Fibroblast of villous mesenchyme (primary cell): ENCODE measurements at regions not wholly inside any gene's neighbourhood (a gene's known extent, or its start where the extent isn't known, plus 50 kb on each side); places are given as distances from the start of the nearest gene placed in this dataset.

Experiments used
- DNase-seq: peaks from one replicate; pipeline ENCODE4 v3.0.0-alpha.2; 2010; ENCODE audit warnings: low read depth
- H3K4me3 ChIP-seq: 2 replicates; pipeline ENCODE4 v1.5.1; 2011; ENCODE audit warnings: low read depth, mild to moderate bottlenecking, low read length
- CTCF ChIP-seq: IDR thresholded peaks from 2 replicates; pipeline ENCODE4 v1.5.1; 2012; ENCODE audit warnings: low read depth, mild to moderate bottlenecking, low read length; ENCODE audit not compliant: insufficient read depth

DNA sequence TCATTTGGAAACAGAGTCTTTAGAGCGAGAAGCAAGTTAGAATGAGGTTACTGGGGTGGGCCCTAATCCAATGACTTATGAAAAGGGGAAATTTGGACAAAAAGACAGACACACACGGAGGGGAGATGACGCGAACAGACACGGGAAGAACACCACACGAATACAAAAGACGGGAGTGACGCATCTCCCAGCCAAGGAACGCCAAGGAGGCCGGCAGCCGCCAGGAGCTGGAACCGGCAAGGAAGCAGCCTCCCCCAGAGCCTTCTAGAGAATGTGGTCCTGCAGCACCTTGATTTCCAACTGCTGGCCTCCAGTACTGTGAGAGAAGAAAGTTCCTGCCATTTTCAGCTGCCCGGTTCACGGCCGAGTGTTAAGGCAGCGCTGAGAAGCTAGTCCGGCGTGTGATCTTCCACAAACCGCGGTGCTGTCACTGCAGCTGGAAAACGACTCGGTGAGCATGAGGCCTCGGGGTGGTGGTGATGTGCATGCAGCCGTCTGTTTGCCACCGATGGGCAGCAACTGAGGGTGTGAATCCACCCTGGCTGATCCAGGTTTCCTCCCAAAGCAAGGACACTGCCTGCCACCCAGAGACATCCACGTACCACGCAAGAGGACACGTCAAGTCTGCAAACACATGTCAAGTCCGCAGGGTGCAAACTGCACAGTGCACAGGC, 124.5 kb downstream of the NCOR2 start:
- TF ChIP-seq CTCF = no peak
- no peak overlapping the region for H3K4me3 ChIP-seq
- no peak for DNase-seq

DNA sequence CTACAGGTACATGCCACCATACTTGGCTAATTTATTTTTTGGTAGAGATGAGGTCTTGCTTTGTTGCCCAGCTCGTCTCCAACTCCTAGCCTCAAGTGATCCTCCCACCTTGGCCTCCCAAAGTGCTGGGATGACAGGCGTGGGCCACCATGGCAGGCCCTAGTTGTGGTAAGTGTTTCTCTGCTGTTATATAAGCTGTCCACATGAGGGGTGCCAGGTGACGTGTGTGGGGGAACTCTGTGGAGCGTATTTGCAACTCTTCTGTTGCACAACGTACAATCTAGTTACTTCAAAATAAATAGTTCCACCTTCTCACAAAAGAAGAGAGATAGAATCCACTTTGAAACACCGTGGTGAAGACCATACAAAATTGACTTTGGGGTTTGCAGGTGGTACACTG, 125.1 kb downstream of the NCOR2 start:
- DNase-seq = no peak
- H3K4me3 ChIP-seq = no peak overlapping the region
- TF ChIP-seq CTCF = no peak

DNA sequence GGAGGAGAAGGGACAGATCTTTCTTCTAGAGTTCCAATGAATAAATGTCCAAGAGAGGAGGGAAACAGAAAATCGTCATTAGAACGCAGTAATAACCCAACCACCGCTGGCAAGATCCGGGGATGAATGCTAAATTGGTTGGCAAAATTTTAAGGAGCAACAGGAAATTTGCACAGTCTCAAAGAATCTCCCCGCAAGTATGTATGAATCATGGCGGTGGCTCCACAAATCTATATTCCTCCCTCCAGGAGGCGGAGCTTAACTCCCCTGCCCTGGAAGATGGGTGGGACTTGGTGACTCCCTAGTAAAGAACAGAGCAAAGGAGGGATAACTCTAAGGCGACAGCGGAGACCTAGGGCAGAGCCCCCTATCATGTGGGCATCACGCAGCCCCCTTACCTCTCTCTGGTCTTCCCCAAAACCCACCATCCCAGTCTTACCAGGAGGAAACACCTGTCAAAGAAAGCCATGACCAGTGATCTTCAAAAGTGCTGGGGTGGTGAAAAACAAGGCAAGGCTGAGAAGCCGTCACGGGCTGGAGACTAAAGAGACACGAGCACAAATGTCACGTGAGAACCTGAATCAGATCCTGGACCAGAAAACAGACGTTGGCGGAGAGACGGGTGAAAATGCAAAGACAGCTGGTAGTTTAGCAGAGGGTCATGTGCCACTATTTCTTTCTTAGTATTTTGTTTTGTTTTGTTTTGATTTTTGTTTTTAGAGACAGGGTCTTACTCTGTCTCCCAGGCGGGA, 125.8 kb downstream of the NCOR2 start:
- H3K4me3 ChIP-seq = no peak overlapping the region
- no peak for TF ChIP-seq CTCF
- DNase-seq = peak; percentile 89

DNA sequence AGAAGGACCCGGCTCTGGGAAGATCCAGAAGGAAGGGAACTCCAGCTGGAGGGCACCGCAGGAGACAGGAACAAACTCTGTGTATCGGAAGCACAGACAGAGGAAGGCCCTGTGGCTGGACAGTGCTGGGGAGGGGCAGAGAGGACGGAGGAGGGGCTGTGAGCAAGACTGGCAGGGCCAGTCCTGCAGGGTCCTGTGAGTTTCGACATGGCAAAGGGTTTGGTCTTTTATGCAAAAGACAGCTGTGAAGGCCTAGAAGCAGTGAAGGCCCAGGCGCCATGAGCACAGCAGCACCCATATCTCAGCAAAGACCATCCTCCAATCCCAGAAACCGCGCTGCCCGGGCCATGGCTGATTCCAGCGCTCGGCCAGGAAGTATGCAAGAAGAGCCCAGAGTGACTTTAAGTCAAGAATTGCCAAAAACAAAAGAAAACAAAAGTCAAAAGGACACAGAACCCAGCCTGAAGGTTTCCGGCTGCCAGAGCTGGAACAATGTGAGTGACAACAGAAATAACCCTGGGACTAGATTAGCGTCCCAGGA, 126.5 kb downstream of the NCOR2 start:
- no peak for DNase-seq

DNA sequence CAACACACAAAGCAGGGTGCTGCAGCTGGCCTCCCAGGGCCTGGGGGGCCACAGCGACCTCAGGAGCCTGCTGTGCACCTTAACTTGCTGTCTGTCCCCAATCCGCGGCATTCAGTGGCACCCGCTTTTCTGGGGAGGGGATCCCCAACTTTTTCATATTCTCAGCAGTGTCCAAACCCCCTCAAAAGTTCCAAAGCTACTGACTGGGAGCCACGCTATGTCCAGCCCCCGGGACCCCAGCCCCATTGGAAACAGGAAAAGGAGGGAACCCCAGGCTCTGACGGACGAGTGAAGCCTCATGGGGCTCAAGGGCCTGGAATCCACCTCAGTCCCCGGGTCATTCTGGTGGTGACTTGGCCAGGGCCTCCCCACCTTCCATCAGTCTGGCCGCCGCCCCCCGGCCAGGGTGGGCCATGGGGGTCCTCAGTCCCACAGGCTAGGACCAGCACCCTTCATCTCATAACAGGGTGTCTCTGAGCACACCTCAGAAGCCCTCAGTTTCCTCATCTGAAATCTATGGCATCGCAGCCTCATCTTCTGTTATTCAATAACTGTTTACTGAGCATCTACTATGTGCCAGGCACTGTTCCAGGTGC, 127.3 kb downstream of the NCOR2 start:
- no peak for DNase-seq
- no peak overlapping the region for H3K4me3 ChIP-seq
- no peak for TF ChIP-seq CTCF

More for the DNA sequence above, 126.5 kb downstream of the NCOR2 start:
- TF ChIP-seq CTCF = no peak
- no peak overlapping the region for H3K4me3 ChIP-seq

- DNase-seq = no peak
- no peak for TF ChIP-seq CTCF
- H3K4me3 ChIP-seq = no peak overlapping the region
Observed at GRCh38 chr12:124438437-124439056, 128.9 kb downstream of the NCOR2 start.
